HUES6 (cell line): ENCODE measurements at regions not wholly inside any gene's neighbourhood (a gene's known extent, or its start where the extent isn't known, plus 50 kb on each side); places are given as distances from the start of the nearest gene placed in this dataset.

ENCODE experiments used
- H3K27ac ChIP-seq: 2 replicates; pipeline ENCODE4 v1.7.0; 2013; ENCODE audit warnings: low read depth, mild to moderate bottlenecking, low read length, inconsistent platforms
- H3K27me3 ChIP-seq: 2 replicates; pipeline ENCODE4 v1.6.1; 2013; ENCODE audit warnings: low read length; ENCODE audit not compliant: control insufficient read depth, insufficient read depth
- H3K36me3 ChIP-seq: 2 replicates; pipeline ENCODE4 v1.6.1; 2013; ENCODE audit warnings: low read length; ENCODE audit not compliant: control insufficient read depth, insufficient read depth
- H3K4me1 ChIP-seq: 2 replicates; pipeline ENCODE4 v1.6.1; 2013; ENCODE audit warnings: low read length; ENCODE audit not compliant: control insufficient read depth, insufficient read depth
- H3K4me3 ChIP-seq: 2 replicates; pipeline ENCODE4 v1.5.1; 2013; ENCODE audit warnings: low read depth, low read length
- H3K9ac ChIP-seq: one replicate; pipeline ENCODE4 v1.6.1; 2013; ENCODE audit warnings: mild to moderate bottlenecking, low read length
- H3K9me3 ChIP-seq: 2 replicates; pipeline ENCODE4 v1.6.1; 2013; ENCODE audit warnings: low read depth, low read length; ENCODE audit not compliant: control insufficient read depth, insufficient read depth

- H3K4me3 ChIP-seq: no peak overlapping the region
- no peaks in the 10 kb centered on the region for H3K36me3 ChIP-seq
- H3K27me3 ChIP-seq: no peaks in the 10 kb centered on the region
- H3K27ac ChIP-seq: no peak overlapping the region
- no peaks in the 10 kb centered on the region for H3K9me3 ChIP-seq
- H3K4me1 ChIP-seq: no peaks in the 10 kb centered on the region
- H3K9ac ChIP-seq: no peak overlapping the region
Observed at GRCh38 chr21:28644762-28645161, 347.9 kb downstream of the LTN1 start.

- no peaks in the 10 kb centered on the region for H3K4me1 ChIP-seq
- no peaks in the 10 kb centered on the region for H3K36me3 ChIP-seq
- H3K27me3 ChIP-seq: no peaks in the 10 kb centered on the region
- no peak overlapping the region for H3K9ac ChIP-seq
- H3K4me3 ChIP-seq: no peak overlapping the region
- no peaks in the 10 kb centered on the region for H3K9me3 ChIP-seq
- H3K27ac ChIP-seq: no peak overlapping the region
Observed at GRCh38 chr21:28642891-28643290, 349.8 kb downstream of the LTN1 start.

GRCh38 chr21:28641731-28642130 is 350.9 kb downstream of the LTN1 start:
- no peaks in the 10 kb centered on the region for H3K4me1 ChIP-seq

GRCh38 chr21:28640326-28640725 is 352.4 kb downstream of the LTN1 start:
- H3K27ac ChIP-seq: no peak overlapping the region
- H3K9me3 ChIP-seq: no peaks in the 10 kb centered on the region
- H3K27me3 ChIP-seq: no peaks in the 10 kb centered on the region

More at GRCh38 chr21:28641731-28642130, 350.9 kb downstream of the LTN1 start:
- no peaks in the 10 kb centered on the region for H3K27me3 ChIP-seq
- no peaks in the 10 kb centered on the region for H3K36me3 ChIP-seq
- H3K27ac ChIP-seq: no peak overlapping the region
- no peaks in the 10 kb centered on the region for H3K9me3 ChIP-seq
- H3K4me3 ChIP-seq: no peak overlapping the region
- H3K9ac ChIP-seq: no peak overlapping the region

GRCh38 chr21:28639737-28640136 is 352.9 kb downstream of the LTN1 start:
- Histone ChIP-seq H3K27ac (no peak overlapping the region), H3K36me3 (no peaks in the 10 kb centered on the region), H3K4me3 (no peak overlapping the region), H3K9ac (no peak overlapping the region), H3K27me3 (no peaks in the 10 kb centered on the region), H3K4me1 (no peaks in the 10 kb centered on the region), H3K9me3 (no peaks in the 10 kb centered on the region)

More at GRCh38 chr21:28640326-28640725, 352.4 kb downstream of the LTN1 start:
- H3K4me3 ChIP-seq: no peak overlapping the region
- H3K36me3 ChIP-seq: no peaks in the 10 kb centered on the region
- H3K9ac ChIP-seq: no peak overlapping the region
- no peaks in the 10 kb centered on the region for H3K4me1 ChIP-seq

GRCh38 chr21:28636752-28637691 is 355.7 kb downstream of the LTN1 start:
- no peak overlapping the region for H3K27ac ChIP-seq
- no peak overlapping the region for H3K4me3 ChIP-seq
- H3K27me3 ChIP-seq: no peaks in the 10 kb centered on the region
- no peaks in the 10 kb centered on the region for H3K4me1 ChIP-seq
- no peaks in the 10 kb centered on the region for H3K9me3 ChIP-seq
- H3K9ac ChIP-seq: no peak overlapping the region
- no peaks in the 10 kb centered on the region for H3K36me3 ChIP-seq

- H3K27ac ChIP-seq: no peak overlapping the region
- no peak overlapping the region for H3K4me3 ChIP-seq
- no peaks in the 10 kb centered on the region for H3K27me3 ChIP-seq
- H3K9ac ChIP-seq: no peak overlapping the region
- H3K36me3 ChIP-seq: no peaks in the 10 kb centered on the region
- no peaks in the 10 kb centered on the region for H3K9me3 ChIP-seq
- no peaks in the 10 kb centered on the region for H3K4me1 ChIP-seq
Observed at GRCh38 chr21:28635541-28635940, 357.1 kb downstream of the LTN1 start.

- Histone ChIP-seq H3K9me3 (no peaks in the 10 kb centered on the region), H3K4me1 (no peaks in the 10 kb centered on the region), H3K4me3 (no peak overlapping the region), H3K36me3 (no peaks in the 10 kb centered on the region), H3K27me3 (no peaks in the 10 kb centered on the region), H3K27ac (no peak overlapping the region), H3K9ac (no peak overlapping the region)
Observed at GRCh38 chr21:28633839-28634555, 358.7 kb downstream of the LTN1 start.

GRCh38 chr21:28632755-28633408 is 359.8 kb downstream of the LTN1 start:
- no peaks in the 10 kb centered on the region for H3K27me3 ChIP-seq
- no peaks in the 10 kb centered on the region for H3K36me3 ChIP-seq
- no peaks in the 10 kb centered on the region for H3K9me3 ChIP-seq
- no peak overlapping the region for H3K9ac ChIP-seq
- H3K27ac ChIP-seq: no peak overlapping the region
- H3K4me1 ChIP-seq: no peaks in the 10 kb centered on the region
- H3K4me3 ChIP-seq: no peak overlapping the region

- Histone ChIP-seq H3K9me3 (no peaks in the 10 kb centered on the region), H3K4me1 (no peaks in the 10 kb centered on the region), H3K36me3 (no peaks in the 10 kb centered on the region), H3K27me3 (no peaks in the 10 kb centered on the region), H3K4me3 (no peak overlapping the region), H3K9ac (no peak overlapping the region), H3K27ac (no peak overlapping the region)
Observed at GRCh38 chr21:28627691-28628090, 365.0 kb downstream of the LTN1 start.

- Histone ChIP-seq H3K27ac (no peak overlapping the region), H3K27me3 (no peaks in the 10 kb centered on the region), H3K4me1 (no peaks in the 10 kb centered on the region), H3K9me3 (no peaks in the 10 kb centered on the region), H3K36me3 (no peaks in the 10 kb centered on the region), H3K9ac (no peak overlapping the region), H3K4me3 (no peak overlapping the region)
Observed at GRCh38 chr21:28627261-28627660, 365.4 kb downstream of the LTN1 start.
